Prostate gland (tissue), 2 donors: ENCODE measurements at regions not wholly inside any gene's neighbourhood (a gene's known extent, or its start where the extent isn't known, plus 50 kb on each side); places are given as distances from the start of the nearest gene placed in this dataset.

Experiments
- CTCF ChIP-seq, 4 experiments: fragments of 200-600 bp in 2 of 4; fragments of 450-650 bp in 2 of 4; sonication (generic) in 2 of 4; IDR thresholded peaks; 1 replicate in 3 of 4; 2 replicates in 1 of 4; pipeline ENCODE4 v1.5.1; 2016 to 2019; ENCODE audit warnings: antibody characterized with exemption in 4 of 4, mild to moderate bottlenecking in 2 of 4, moderate library complexity in 2 of 4
- POLR2AphosphoS5 ChIP-seq: sonication (generic); formaldehyde crosslinking; IDR thresholded peaks from one replicate; pipeline ENCODE4 v1.6.1; 2017; ENCODE audit warnings: antibody characterized with exemption

- TF ChIP-seq CTCF (IDR thresholded peaks at IDR 0.05) (no peak), POLR2AphosphoS5 (no peak)
Measured at GRCh38 chr16:87240211-87241136, 76.7 kb downstream of the C16orf95 start.
